Fibroblast of skin of right quadriceps (primary cell): ENCODE measurements at regions not wholly inside any gene's neighbourhood (a gene's known extent, or its start where the extent isn't known, plus 50 kb on each side); places are given as distances from the start of the nearest gene placed in this dataset.

ENCODE experiments used
- DNase-seq: peaks from one replicate; pipeline ENCODE4 v3.0.0-alpha.2; 2013

GRCh38 chr16:63302811-63303210, 1266.6 kb upstream of the CDH8 start:
- no peak for DNase-seq

- no peak for DNase-seq
Measured at GRCh38 chr16:63301349-63301748, 1265.1 kb upstream of the CDH8 start.

GRCh38 chr16:63298993-63299392, 1262.8 kb upstream of the CDH8 start:
- no peak for DNase-seq

- no peak for DNase-seq
Measured at GRCh38 chr16:63292036-63292435, 1255.8 kb upstream of the CDH8 start.

GRCh38 chr16:63289834-63290460, 1253.7 kb upstream of the CDH8 start:
- peak; percentile 37 for DNase-seq

GRCh38 chr16:63287401-63287800, 1251.2 kb upstream of the CDH8 start:
- no peak for DNase-seq

GRCh38 chr16:63283721-63284120, 1247.5 kb upstream of the CDH8 start:
- no peak for DNase-seq

- DNase-seq: no peak
Measured at GRCh38 chr16:63244631-63245030, 1208.4 kb upstream of the CDH8 start.

GRCh38 chr16:63241497-63242028, 1205.3 kb upstream of the CDH8 start:
- no peak for DNase-seq

- DNase-seq: no peak
Measured at GRCh38 chr16:63239065-63239570, 1202.9 kb upstream of the CDH8 start.

GRCh38 chr16:63230421-63231040, 1194.3 kb upstream of the CDH8 start:
- DNase-seq: no peak

- no peak for DNase-seq
Measured at GRCh38 chr16:63228259-63228658, 1192.0 kb upstream of the CDH8 start.

- DNase-seq: no peak
Measured at GRCh38 chr16:63223851-63224250, 1187.6 kb upstream of the CDH8 start.

- no peak for DNase-seq
Measured at GRCh38 chr16:63216696-63217423, 1180.6 kb upstream of the CDH8 start.

- DNase-seq: no peak
Measured at GRCh38 chr16:63201851-63202250, 1165.6 kb upstream of the CDH8 start.

- no peak for DNase-seq
Measured at GRCh38 chr16:63200940-63201339, 1164.7 kb upstream of the CDH8 start.

- no peak for DNase-seq
Measured at GRCh38 chr16:63195336-63195735, 1159.1 kb upstream of the CDH8 start.

- DNase-seq: peak; percentile 16
Measured at GRCh38 chr16:63192980-63193379, 1156.7 kb upstream of the CDH8 start.

- no peak for DNase-seq
Measured at GRCh38 chr16:63188086-63188771, 1152.0 kb upstream of the CDH8 start.

GRCh38 chr16:63187638-63188037, 1151.4 kb upstream of the CDH8 start:
- no peak for DNase-seq

GRCh38 chr16:63185235-63185780, 1149.1 kb upstream of the CDH8 start:
- DNase-seq: no peak

GRCh38 chr16:63183743-63184142, 1147.5 kb upstream of the CDH8 start:
- no peak for DNase-seq

GRCh38 chr16:63175313-63175712, 1139.1 kb upstream of the CDH8 start:
- no peak for DNase-seq
